ENCODE measurements at regions not wholly inside any gene's neighbourhood (a gene's known extent, or its start where the extent isn't known, plus 50 kb on each side); places are given as distances from the start of the nearest gene placed in this dataset.
"Not testable (repeated sequence)": the region's sequence is repeated elsewhere in the genome, so short reads cannot be mapped to it uniquely, and the experiment has no call there.

GRCh38 chr7:131941291-131941690, 384.9 kb upstream of the PODXL start:
- Histone ChIP-seq H3K9me3 (ENCODE audit: insufficient read depth, low read depth, low read length) (no peaks in the 10 kb centered on the region), H3K79me2 (ENCODE audit: insufficient read depth, low read length) (no peaks in the 10 kb centered on the region), H2AFZ (ENCODE audit: low read length) (no peak overlapping the region), H3K36me3 (ENCODE audit: insufficient read depth, low read length) (no peaks in the 10 kb centered on the region), H3K9me2 (replicated peaks; ENCODE audit: low read depth, low read length) (no peaks in the 10 kb centered on the region), H3K4me1 (ENCODE audit: insufficient read depth, low read length, poor library complexity, severe bottlenecking) (no peaks in the 10 kb centered on the region), H3K4me3 (ENCODE audit: low read length, poor library complexity, severe bottlenecking) (no peak overlapping the region), H3K4me2 (ENCODE audit: low read depth, low read length, poor library complexity, severe bottlenecking) (no peak overlapping the region), H4K20me1 (ENCODE audit: insufficient read depth, low read length, poor library complexity, severe bottlenecking) (no peaks in the 10 kb centered on the region), H3K27me3 (ENCODE audit: insufficient read depth, low read length, poor library complexity, severe bottlenecking) (no peaks in the 10 kb centered on the region), H3K9ac (ENCODE audit: low read depth, low read length, poor library complexity, severe bottlenecking) (no peak overlapping the region), H3F3A (ENCODE audit: low read depth) (no peaks in the 10 kb centered on the region)
- no peak for TF ChIP-seq EZH2phosphoT487 (IDR thresholded peaks at IDR 0.05; ENCODE audit: borderline replicate concordance)
- TF ChIP-seq CTCF (conservative IDR thresholded peaks at IDR 0.05; ENCODE audit: low read length) = no peak

GRCh38 chr7:131940621-131941165, 384.3 kb upstream of the PODXL start:
- Histone ChIP-seq H3K27me3 (ENCODE audit: insufficient read depth, low read length, poor library complexity, severe bottlenecking) (no peaks in the 10 kb centered on the region), H3K36me3 (ENCODE audit: insufficient read depth, low read length) (no peaks in the 10 kb centered on the region), H3K4me3 (ENCODE audit: low read length, poor library complexity, severe bottlenecking) (no peak overlapping the region), H3K4me1 (ENCODE audit: insufficient read depth, low read length, poor library complexity, severe bottlenecking) (no peaks in the 10 kb centered on the region), H3K9ac (ENCODE audit: low read depth, low read length, poor library complexity, severe bottlenecking) (no peak overlapping the region), H3K9me2 (replicated peaks; ENCODE audit: low read depth, low read length) (no peaks in the 10 kb centered on the region), H3K9me3 (ENCODE audit: insufficient read depth, low read depth, low read length) (no peaks in the 10 kb centered on the region), H4K20me1 (ENCODE audit: insufficient read depth, low read length, poor library complexity, severe bottlenecking) (no peaks in the 10 kb centered on the region), H3K79me2 (ENCODE audit: insufficient read depth, low read length) (no peaks in the 10 kb centered on the region), H3K4me2 (ENCODE audit: low read depth, low read length, poor library complexity, severe bottlenecking) (no peak overlapping the region), H2AFZ (ENCODE audit: low read length) (no peak overlapping the region), H3F3A (ENCODE audit: low read depth) (no peaks in the 10 kb centered on the region)
- TF ChIP-seq CTCF (conservative IDR thresholded peaks at IDR 0.05; ENCODE audit: low read length) (no peak), EZH2phosphoT487 (IDR thresholded peaks at IDR 0.05; ENCODE audit: borderline replicate concordance) (no peak)

GRCh38 chr7:131938788-131939187, 382.4 kb upstream of the PODXL start:
- H3K9me2 ChIP-seq (replicated peaks; ENCODE audit: low read depth, low read length); H3K4me2 ChIP-seq (ENCODE audit: low read depth, low read length, poor library complexity, severe bottlenecking); H3K36me3 ChIP-seq (ENCODE audit: insufficient read depth, low read length); H3K27me3 ChIP-seq (ENCODE audit: insufficient read depth, low read length, poor library complexity, severe bottlenecking); H3F3A ChIP-seq (ENCODE audit: low read depth); H4K20me1 ChIP-seq (ENCODE audit: insufficient read depth, low read length, poor library complexity, severe bottlenecking); H3K79me2 ChIP-seq (ENCODE audit: insufficient read depth, low read length); H3K4me1 ChIP-seq (ENCODE audit: insufficient read depth, low read length, poor library complexity, severe bottlenecking); H2AFZ ChIP-seq (ENCODE audit: low read length); H3K9me3 ChIP-seq (ENCODE audit: insufficient read depth, low read depth, low read length); H3K9ac ChIP-seq (ENCODE audit: low read depth, low read length, poor library complexity, severe bottlenecking); H3K4me3 ChIP-seq (ENCODE audit: low read length, poor library complexity, severe bottlenecking): not testable (repeated sequence)

GRCh38 chr7:131937868-131938267, 381.4 kb upstream of the PODXL start:
- Histone ChIP-seq H3F3A (ENCODE audit: low read depth) (no peaks in the 10 kb centered on the region), H3K27me3 (ENCODE audit: insufficient read depth, low read length, poor library complexity, severe bottlenecking) (no peaks in the 10 kb centered on the region), H3K79me2 (ENCODE audit: insufficient read depth, low read length) (no peaks in the 10 kb centered on the region), H3K9ac (ENCODE audit: low read depth, low read length, poor library complexity, severe bottlenecking) (no peak overlapping the region), H3K9me2 (replicated peaks; ENCODE audit: low read depth, low read length) (no peaks in the 10 kb centered on the region), H3K9me3 (ENCODE audit: insufficient read depth, low read depth, low read length) (no peaks in the 10 kb centered on the region), H3K36me3 (ENCODE audit: insufficient read depth, low read length) (no peaks in the 10 kb centered on the region), H3K4me3 (ENCODE audit: low read length, poor library complexity, severe bottlenecking) (no peak overlapping the region), H3K4me2 (ENCODE audit: low read depth, low read length, poor library complexity, severe bottlenecking) (no peak overlapping the region), H3K4me1 (ENCODE audit: insufficient read depth, low read length, poor library complexity, severe bottlenecking) (no peaks in the 10 kb centered on the region), H4K20me1 (ENCODE audit: insufficient read depth, low read length, poor library complexity, severe bottlenecking) (no peaks in the 10 kb centered on the region), H2AFZ (ENCODE audit: low read length) (no peak overlapping the region)
- TF ChIP-seq EZH2phosphoT487 (IDR thresholded peaks at IDR 0.05; ENCODE audit: borderline replicate concordance) (no peak), CTCF (conservative IDR thresholded peaks at IDR 0.05; ENCODE audit: low read length) (no peak)
